Spleen (tissue), 11 donors: ENCODE measurements at regions not wholly inside any gene's neighbourhood (a gene's known extent, or its start where the extent isn't known, plus 50 kb on each side); places are given as distances from the start of the nearest gene placed in this dataset.

Experiments used
- DNase-seq: peaks from one replicate; pipeline ENCODE4 v3.0.0-alpha.2; 2020
- H3K27ac ChIP-seq, 8 donors: fragments of 200-600 bp; sonication (generic) in 7 of 8; 1 replicate in 4 of 8; 2 replicates in 4 of 8; pipeline versions ENCODE4 v1.5.0 to v1.8.0; 2016 to 2021; ENCODE audit warnings: inconsistent platforms in 4 of 8, mild to moderate bottlenecking in 4 of 8, moderate library complexity in 1 of 8
- H3K27me3 ChIP-seq, 7 donors: fragments of 200-600 bp; sonication (generic) in 6 of 7; replicated peaks in 1 of 7; 1 replicate in 4 of 7; 2 replicates in 3 of 7; pipeline versions ENCODE4 v1.5.0 to v1.8.0; 2016 to 2021; ENCODE audit warnings: inconsistent platforms in 3 of 7, mild to moderate bottlenecking in 1 of 7
- H3K36me3 ChIP-seq, 6 donors: fragments of 200-600 bp; sonication (generic) in 5 of 6; 1 replicate in 4 of 6; 2 replicates in 2 of 6; pipeline versions ENCODE4 v1.5.0 to v1.8.0; 2016 to 2021; ENCODE audit warnings: inconsistent platforms in 2 of 6
- H3K4me1 ChIP-seq, 6 donors: fragments of 200-600 bp; sonication (generic) in 5 of 6; 1 replicate in 3 of 6; 2 replicates in 3 of 6; pipeline versions ENCODE4 v1.5.0 to v1.8.0; 2016 to 2021; ENCODE audit warnings: inconsistent platforms in 3 of 6
- H3K4me3 ChIP-seq, 8 donors: fragments of 200-600 bp; sonication (generic) in 7 of 8; 1 replicate in 4 of 8; 2 replicates in 4 of 8; pipeline versions ENCODE4 v1.5.0 to v1.8.0; 2016 to 2021; ENCODE audit warnings: inconsistent platforms in 4 of 8, mild to moderate bottlenecking in 4 of 8, moderate library complexity in 2 of 8
- H3K9me3 ChIP-seq, 8 donors: fragments of 200-600 bp; sonication (generic) in 7 of 8; 1 replicate in 4 of 8; 2 replicates in 4 of 8; pipeline versions ENCODE4 v1.5.0 to v1.8.0; 2016 to 2021; ENCODE audit warnings: inconsistent platforms in 4 of 8
- POLR2A ChIP-seq, 3 donors: fragments of 450-650 bp; IDR thresholded peaks; one replicate each; pipeline ENCODE4 v1.5.1; 2017; ENCODE audit warnings: antibody characterized with exemption in 3 of 3, mild to moderate bottlenecking in 1 of 3
- POLR2AphosphoS5 ChIP-seq, 3 donors: sonication (generic); formaldehyde crosslinking; IDR thresholded peaks; one replicate each; pipeline ENCODE4 v1.5.1; 2017; ENCODE audit warnings: antibody characterized with exemption in 3 of 3
- WGBS, 5 donors: extraction: QIAGEN DNeasy Blood & Tissue Kit in 3 of 5; methylation state at CpG; one replicate each; pipeline versions ENCODE4 v1.1.5 to v1.1.7; 2013 to 2018; 5-methylcytosine and 5-hydroxymethylcytosine counted together
- intact Hi-C: fragments of 100-400 bp; cut with DNase I; formaldehyde crosslinking; loops from one replicate; pipeline ENCODE4 v1.15.0; 2023; ENCODE audit warnings: low total_unique reads
- TF ChIP-seq, protein P1 (sequence below), 11 experiments: fragments of 200-600 bp in 7 of 11; fragments of 450-650 bp in 4 of 11; sonication (generic) in 4 of 11; IDR thresholded peaks in 8 of 11; conservative IDR thresholded peaks in 3 of 11; 1 replicate in 7 of 11; 2 replicates in 4 of 11; pipeline versions ENCODE4 v1.4.0 to v1.8.0; 2016 to 2021; ENCODE audit warnings: antibody characterized with exemption in 11 of 11, inconsistent platforms in 4 of 11, mild to moderate bottlenecking in 1 of 11
- donor health status: healthy with polysubstance abuse.
- donor health status: DM: no; HTN: no; CAD: no; lungs with moderate emphysema.
- donor health status: DM: no; HTN: no; CAD: no.
- donor health status: Bipolar disorder and iron deficiency.
- donor health status: healthy.
- donor health status: DM: no; HTN: no; CAD: no.
- donor health status: DM: yes; HTN: yes; CAD: no.

DNA sequence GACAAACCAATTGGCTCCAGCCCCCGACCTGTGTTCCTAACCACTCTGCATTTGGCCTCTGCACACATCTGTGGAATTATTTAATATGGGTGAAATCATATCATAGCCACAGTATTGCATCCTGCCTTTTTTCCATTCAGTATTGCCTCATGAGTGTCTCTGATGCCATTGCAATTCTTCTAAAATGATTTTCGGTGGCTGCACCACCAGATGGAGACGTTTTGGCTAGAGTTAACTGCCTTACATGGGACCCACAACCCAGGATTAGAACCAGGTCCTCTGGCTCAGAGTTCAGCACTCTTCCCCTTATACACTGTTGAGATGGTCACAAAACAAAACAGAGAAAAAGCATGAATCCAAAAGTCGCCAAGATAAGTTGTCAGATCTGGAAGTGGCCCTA, 180.8 kb downstream of the EMX2 start:
- no peak for DNase-seq
- Histone ChIP-seq H3K27ac (no peak overlapping the region), H3K4me1 (no peaks in the 10 kb centered on the region), H3K4me3 (no peak overlapping the region), H3K27me3 (peaks cover 0 to 56% (median 0%) of the 10 kb centered on the region in 7 donors), H3K36me3 (no peaks in the 10 kb centered on the region), H3K9me3 (no peaks in the 10 kb centered on the region)
- intact Hi-C loops, result no loop called here
- no peak for TF ChIP-seq POLR2A (IDR thresholded peaks at IDR 0.05)
- TF ChIP-seq POLR2AphosphoS5 (IDR thresholded peaks at IDR 0.05), result no peak
- TF ChIP-seq, protein P1, sequence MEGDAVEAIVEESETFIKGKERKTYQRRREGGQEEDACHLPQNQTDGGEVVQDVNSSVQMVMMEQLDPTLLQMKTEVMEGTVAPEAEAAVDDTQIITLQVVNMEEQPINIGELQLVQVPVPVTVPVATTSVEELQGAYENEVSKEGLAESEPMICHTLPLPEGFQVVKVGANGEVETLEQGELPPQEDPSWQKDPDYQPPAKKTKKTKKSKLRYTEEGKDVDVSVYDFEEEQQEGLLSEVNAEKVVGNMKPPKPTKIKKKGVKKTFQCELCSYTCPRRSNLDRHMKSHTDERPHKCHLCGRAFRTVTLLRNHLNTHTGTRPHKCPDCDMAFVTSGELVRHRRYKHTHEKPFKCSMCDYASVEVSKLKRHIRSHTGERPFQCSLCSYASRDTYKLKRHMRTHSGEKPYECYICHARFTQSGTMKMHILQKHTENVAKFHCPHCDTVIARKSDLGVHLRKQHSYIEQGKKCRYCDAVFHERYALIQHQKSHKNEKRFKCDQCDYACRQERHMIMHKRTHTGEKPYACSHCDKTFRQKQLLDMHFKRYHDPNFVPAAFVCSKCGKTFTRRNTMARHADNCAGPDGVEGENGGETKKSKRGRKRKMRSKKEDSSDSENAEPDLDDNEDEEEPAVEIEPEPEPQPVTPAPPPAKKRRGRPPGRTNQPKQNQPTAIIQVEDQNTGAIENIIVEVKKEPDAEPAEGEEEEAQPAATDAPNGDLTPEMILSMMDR (IDR thresholded peaks at IDR 0.05 in 8 of 11, conservative IDR thresholded peaks at IDR 0.05 in 3 of 11), result no peak
- 63 to 76% (median 66%) methylated on average over 4 of the region's 4 CpGs for WGBS, 5 donors

DNA sequence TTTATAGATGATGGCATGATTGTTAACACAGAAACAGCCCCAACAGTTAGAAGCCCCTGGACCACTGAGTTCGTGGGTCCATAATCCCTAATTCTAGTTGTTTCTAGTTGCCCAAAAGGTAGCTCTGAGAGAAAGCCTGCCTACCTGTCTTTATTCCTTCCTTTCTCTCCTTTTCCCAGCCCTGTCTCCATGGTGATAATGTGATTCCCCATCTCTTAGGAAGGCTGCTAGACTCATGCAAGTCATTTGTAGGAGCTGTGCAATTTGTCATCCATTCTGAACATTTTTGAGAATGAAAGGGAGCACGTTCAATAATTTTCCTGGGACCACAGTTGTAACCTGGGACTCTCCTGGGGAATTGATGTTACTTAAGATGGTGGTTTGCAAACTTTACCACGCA, 183.4 kb downstream of the EMX2 start:
- no peak for DNase-seq
- Histone ChIP-seq H3K36me3 (no peaks in the 10 kb centered on the region), H3K27me3 (peaks cover 0 to 64% (median 0%) of the 10 kb centered on the region in 7 donors), H3K4me1 (no peaks in the 10 kb centered on the region), H3K9me3 (no peaks in the 10 kb centered on the region), H3K27ac (no peak overlapping the region), H3K4me3 (no peak overlapping the region)
- intact Hi-C loops, result no loop called here
- TF ChIP-seq, protein P1 (IDR thresholded peaks at IDR 0.05 in 8 of 11, conservative IDR thresholded peaks at IDR 0.05 in 3 of 11), result no peak
- TF ChIP-seq POLR2AphosphoS5 (IDR thresholded peaks at IDR 0.05), result no peak
- TF ChIP-seq POLR2A (IDR thresholded peaks at IDR 0.05), result no peak
- WGBS, 5 donors, result 58 to 74% (median 65%) methylated on average over 3 of the region's 3 CpGs

DNA sequence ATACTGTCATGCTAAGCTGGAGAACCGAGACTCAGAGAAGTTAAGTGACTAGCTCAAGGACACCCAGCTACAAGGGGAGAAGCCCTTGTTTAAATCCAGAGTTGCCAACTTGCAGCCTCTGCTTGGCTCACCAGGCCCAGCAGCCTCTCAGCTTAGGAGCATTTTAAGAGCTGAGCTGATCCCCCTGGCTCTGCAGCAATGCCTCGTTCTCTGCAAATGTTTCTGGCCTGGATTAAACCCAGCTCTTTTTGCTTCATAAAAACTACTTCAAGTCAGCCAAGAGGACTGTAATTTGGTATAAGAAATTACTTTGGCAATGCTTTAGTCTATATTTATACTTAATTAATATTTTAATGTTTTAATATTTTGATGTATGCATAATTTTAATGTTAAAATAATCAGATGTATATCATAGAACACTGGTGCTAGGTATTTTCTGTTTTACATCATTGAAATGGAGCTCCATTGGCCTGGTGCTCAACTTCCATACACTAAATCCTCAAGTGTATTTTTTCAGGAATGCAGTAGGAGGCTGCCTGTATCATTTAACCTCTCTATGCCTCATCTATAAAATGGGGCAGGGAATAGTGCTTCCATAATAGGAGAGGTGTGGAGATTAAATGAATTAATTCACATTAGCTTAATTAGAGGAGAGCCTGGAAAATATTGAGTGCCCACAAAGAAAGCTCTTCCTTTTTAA, 184.2 kb downstream of the EMX2 start:
- intact Hi-C loops, result no loop called here
- TF ChIP-seq POLR2A (IDR thresholded peaks at IDR 0.05), result no peak
- WGBS, 5 donors, result 51 to 81% (median 75%) methylated on average over 2 of the region's 2 CpGs

GRCh38 chr10:117727421-117727820, 184.9 kb downstream of the EMX2 start:
- DNase-seq, result no peak
- TF ChIP-seq, protein P1 (IDR thresholded peaks at IDR 0.05 in 8 of 11, conservative IDR thresholded peaks at IDR 0.05 in 3 of 11), result no peak
- TF ChIP-seq POLR2AphosphoS5 (IDR thresholded peaks at IDR 0.05) (no peak), POLR2A (IDR thresholded peaks at IDR 0.05) (no peak)
- WGBS, 5 donors, result 71 to 88% (median 81%) methylated on average over 4 of the region's 4 CpGs

More for the DNA sequence above, 184.2 kb downstream of the EMX2 start:
- no peak overlapping the region for H3K4me3 ChIP-seq
- no peaks in the 10 kb centered on the region for H3K4me1 ChIP-seq
- H3K27ac ChIP-seq, result no peak overlapping the region
- H3K9me3 ChIP-seq, result no peaks in the 10 kb centered on the region
- H3K27me3 ChIP-seq, result peaks cover 0 to 64% (median 0%) of the 10 kb centered on the region in 7 donors
- no peaks in the 10 kb centered on the region for H3K36me3 ChIP-seq
- DNase-seq, result no peak

More at GRCh38 chr10:117727421-117727820, 184.9 kb downstream of the EMX2 start:
- Histone ChIP-seq H3K36me3 (no peaks in the 10 kb centered on the region), H3K4me3 (no peak overlapping the region), H3K4me1 (no peaks in the 10 kb centered on the region), H3K9me3 (no peaks in the 10 kb centered on the region), H3K27ac (no peak overlapping the region), H3K27me3 (peaks cover 0 to 64% (median 0%) of the 10 kb centered on the region in 7 donors)
- intact Hi-C loops, result no loop called here
